H9 (cell line): ENCODE measurements at regions not wholly inside any gene's neighbourhood (a gene's known extent, or its start where the extent isn't known, plus 50 kb on each side); places are given as distances from the start of the nearest gene placed in this dataset.

Source experiments
- DNase-seq: peaks from one replicate; pipeline ENCODE4 v3.0.0-alpha.2; 2017
- H2AFZ ChIP-seq: one replicate; pipeline ENCODE4 v1.6.1; 2013; ENCODE audit warnings: mild to moderate bottlenecking, low read length, control low read depth, moderate library complexity
- H2AK5ac ChIP-seq: 2 replicates; pipeline ENCODE4 v1.6.1; 2013; ENCODE audit warnings: low read length, control low read depth, mixed read lengths; ENCODE audit not compliant: insufficient read length
- H2BK120ac ChIP-seq: one replicate; pipeline ENCODE4 v1.6.1; 2013; ENCODE audit warnings: low read depth, mild to moderate bottlenecking, low read length, control low read depth, inconsistent platforms; ENCODE audit not compliant: poor library complexity, severe bottlenecking
- H2BK12ac ChIP-seq: 2 replicates; pipeline ENCODE4 v1.6.1; 2013; ENCODE audit warnings: low read length, control low read depth, mixed read lengths, low read depth; ENCODE audit not compliant: insufficient read length
- H2BK15ac ChIP-seq: 2 replicates; pipeline ENCODE4 v1.6.1; 2013; ENCODE audit warnings: low read depth, low read length, control low read depth
- H2BK20ac ChIP-seq: one replicate; pipeline ENCODE4 v1.6.1; 2013; ENCODE audit warnings: low read depth, mild to moderate bottlenecking, low read length, control low read depth, inconsistent platforms; ENCODE audit not compliant: poor library complexity, severe bottlenecking
- H2BK5ac ChIP-seq: 2 replicates; pipeline ENCODE4 v1.6.1; 2013; ENCODE audit warnings: low read length, control low read depth, mixed read lengths; ENCODE audit not compliant: insufficient read length
- H3K14ac ChIP-seq: 2 replicates; pipeline ENCODE4 v1.6.1; 2013; ENCODE audit warnings: low read length, control low read depth; ENCODE audit not compliant: insufficient read depth
- H3K18ac ChIP-seq: 2 replicates; pipeline ENCODE4 v1.6.1; 2013; ENCODE audit warnings: low read depth, mild to moderate bottlenecking, mixed read lengths, low read length, control low read depth; ENCODE audit not compliant: insufficient read length
- H3K23ac ChIP-seq: 2 replicates; pipeline ENCODE4 v1.6.1; 2013; ENCODE audit warnings: low read length, control low read depth, mixed read lengths, low read depth; ENCODE audit not compliant: insufficient read length
- H3K23me2 ChIP-seq: 2 replicates; pipeline ENCODE4 v1.6.1; 2013; ENCODE audit warnings: low read depth, mild to moderate bottlenecking, mixed read lengths, low read length, control low read depth; ENCODE audit not compliant: insufficient read length, poor library complexity, severe bottlenecking
- H3K27ac ChIP-seq: 2 replicates; pipeline ENCODE4 v1.5.1; 2013; ENCODE audit warnings: low read length, control low read depth, mixed read lengths, low read depth; ENCODE audit not compliant: insufficient read length
- H3K27me3 ChIP-seq: 2 replicates; pipeline ENCODE4 v1.6.1; 2013; ENCODE audit warnings: low read length, control low read depth, inconsistent platforms; ENCODE audit not compliant: insufficient read depth
- H3K4ac ChIP-seq: 2 replicates; pipeline ENCODE4 v1.6.1; 2013; ENCODE audit warnings: low read depth, mild to moderate bottlenecking, control low read depth, inconsistent platforms, low read length, moderate library complexity
- H3K4me1 ChIP-seq: 2 replicates; pipeline ENCODE4 v1.6.1; 2013; ENCODE audit warnings: low read length, control low read depth, inconsistent platforms; ENCODE audit not compliant: insufficient read depth
- H3K4me2 ChIP-seq: 2 replicates; pipeline ENCODE4 v1.6.1; 2013; ENCODE audit warnings: low read length, control low read depth, mixed read lengths; ENCODE audit not compliant: insufficient read length, insufficient read depth
- H3K56ac ChIP-seq: 2 replicates; pipeline ENCODE4 v1.6.1; 2013; ENCODE audit warnings: low read depth, mild to moderate bottlenecking, mixed read lengths, low read length, control low read depth; ENCODE audit not compliant: insufficient read length
- H3K79me1 ChIP-seq: 2 replicates; pipeline ENCODE4 v1.6.1; 2013; ENCODE audit warnings: low read depth, mild to moderate bottlenecking, moderate library complexity, low read length, control low read depth, inconsistent platforms; ENCODE audit not compliant: insufficient read depth, poor library complexity, severe bottlenecking
- H3K79me2 ChIP-seq: 2 replicates; pipeline ENCODE4 v1.6.1; 2013; ENCODE audit warnings: low read length, control low read depth, inconsistent platforms; ENCODE audit not compliant: insufficient read depth
- H3K9ac ChIP-seq: 2 replicates; pipeline ENCODE4 v1.6.1; 2013; ENCODE audit warnings: low read length, control low read depth, mixed read lengths; ENCODE audit not compliant: insufficient read length; ENCODE audit errors: extremely low read depth
- H3K9me3 ChIP-seq: one replicate; pipeline ENCODE4 v1.6.1; 2013; ENCODE audit warnings: low read depth, low read length, inconsistent platforms; ENCODE audit not compliant: control insufficient read depth
- H3T11ph ChIP-seq: one replicate; pipeline ENCODE4 v1.6.1; 2013; ENCODE audit warnings: mild to moderate bottlenecking, low read length, control low read depth, inconsistent platforms
- H4K20me1 ChIP-seq: one replicate; pipeline ENCODE4 v1.6.1; 2013; ENCODE audit not compliant: control insufficient read depth, insufficient read length, insufficient read depth
- H4K5ac ChIP-seq: 2 replicates; pipeline ENCODE4 v1.6.1; 2013; ENCODE audit warnings: low read depth, mild to moderate bottlenecking, mixed read lengths, low read length, control low read depth; ENCODE audit not compliant: insufficient read length
- H4K8ac ChIP-seq: replicated peaks from 2 replicates; pipeline ENCODE4 v1.6.1; 2013; ENCODE audit warnings: low read length, control low read depth, mixed read lengths, low read depth; ENCODE audit not compliant: insufficient read length
- H4K91ac ChIP-seq: 2 replicates; pipeline ENCODE4 v1.6.1; 2013; ENCODE audit warnings: low read depth, mild to moderate bottlenecking, moderate library complexity, mixed read lengths, low read length, control low read depth; ENCODE audit not compliant: insufficient read length
- H3K27ac Mint-ChIP-seq, 3 experiments: 2 replicates in 2 of 3; 3 replicates in 1 of 3; pipeline ENCODE4 v1.8.0; 2020 to 2021; ENCODE audit warnings: mixed read lengths in 3 of 3, mild to moderate bottlenecking in 1 of 3, moderate library complexity in 1 of 3
- H3K27me3 Mint-ChIP-seq: 2 replicates; pipeline ENCODE4 v1.8.0; 2021; ENCODE audit warnings: low read depth, mild to moderate bottlenecking, moderate library complexity, mixed read lengths
- H3K36me3 Mint-ChIP-seq, 3 experiments: 2 replicates in 2 of 3; 3 replicates in 1 of 3; pipeline ENCODE4 v1.8.0; 2020 to 2021; ENCODE audit warnings: low read depth in 3 of 3, mixed read lengths in 3 of 3; ENCODE audit not compliant: insufficient read depth in 1 of 3
- H3K4me1 Mint-ChIP-seq, 2 experiments: 2 replicates each; pipeline ENCODE4 v1.8.0; 2020; ENCODE audit warnings: mixed read lengths in 2 of 2
- H3K4me3 Mint-ChIP-seq, 2 experiments: 2 replicates in 1 of 2; 3 replicates in 1 of 2; pipeline ENCODE4 v1.8.0; 2020 to 2021; ENCODE audit warnings: mild to moderate bottlenecking in 2 of 2, mixed read lengths in 2 of 2, moderate library complexity in 1 of 2
- H3K9me3 Mint-ChIP-seq, 2 experiments: 2 replicates in 1 of 2; 3 replicates in 1 of 2; pipeline ENCODE4 v1.8.0; 2020; ENCODE audit warnings: mild to moderate bottlenecking in 2 of 2, mixed read lengths in 2 of 2, moderate library complexity in 1 of 2
- WGBS: extraction: QIAGEN DNeasy Blood & Tissue Kit; methylation state at CpG from one replicate; pipeline ENCODE4 v1.1.7; 2013; ENCODE audit warnings: missing lambda C conversion rate, low lambda C conversion rate, mixed read lengths; ENCODE audit not compliant: insufficient read length; ENCODE audit errors: extremely low coverage; 5-methylcytosine and 5-hydroxymethylcytosine counted together
- TF ChIP-seq, protein P1 (sequence below): fragments of 200-600 bp; sonication (generic); conservative IDR thresholded peaks from 3 replicates; pipeline ENCODE4 v1.8.0; 2021; ENCODE audit warnings: antibody characterized with exemption, mild to moderate bottlenecking

DNA sequence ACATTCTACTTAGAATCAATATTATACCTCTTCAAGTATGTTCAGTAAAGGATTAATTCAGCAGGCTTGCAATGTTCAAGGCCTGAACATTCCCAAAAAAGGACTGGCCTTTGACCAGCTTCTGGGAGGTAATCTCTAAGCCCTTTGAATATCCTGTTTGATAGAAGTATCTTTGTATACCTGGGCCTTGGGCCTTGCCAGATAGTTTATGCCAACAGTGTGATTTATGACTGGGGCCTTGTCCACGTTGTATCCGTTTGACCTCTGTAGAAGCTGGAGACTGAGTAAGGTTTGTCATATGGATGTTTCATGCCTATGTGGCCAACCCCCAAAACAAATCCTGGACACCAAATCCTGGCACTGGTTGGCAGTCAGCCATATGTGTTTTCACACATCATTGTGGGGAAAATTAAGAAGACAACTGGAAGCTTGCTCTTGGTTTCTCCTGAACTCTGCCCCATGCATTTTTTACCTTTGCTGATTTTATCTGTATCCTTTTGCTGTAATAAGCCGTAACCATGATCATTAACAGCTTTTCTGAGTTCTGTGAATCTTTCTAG is 92.1 kb downstream of the RMI1 start:
- no peaks in the 10 kb centered on the region for H3K79me2 ChIP-seq
- no peak for DNase-seq
- Mint-ChIP-seq H3K4me1 (no peaks in the 10 kb centered on the region), H3K9me3 (no peaks in the 10 kb centered on the region), H3K36me3 (0 out of 7 replicates have a peak, but pooled peaks cover 0 to under 1% (median 0%) of the 10 kb centered on the region in 3 experiments), H3K4me3 (no peak overlapping the region), H3K27ac (no peak overlapping the region), H3K27me3 (no peaks in the 10 kb centered on the region)
- H4K8ac ChIP-seq, result no peak overlapping the region
- no peaks in the 10 kb centered on the region for H3K4me1 ChIP-seq
- no peaks in the 10 kb centered on the region for H3K23me2 ChIP-seq
- H2AFZ ChIP-seq, result no peak overlapping the region
- H3K79me1 ChIP-seq, result no peaks in the 10 kb centered on the region
- no peak overlapping the region for H3T11ph ChIP-seq
- no peaks in the 10 kb centered on the region for H3K9me3 ChIP-seq
- no peaks in the 10 kb centered on the region for H3K27me3 ChIP-seq
- no peak overlapping the region for H3K56ac ChIP-seq
- no peak overlapping the region for H2BK20ac ChIP-seq
- H3K4me2 ChIP-seq, result no peak overlapping the region
- H2BK5ac ChIP-seq, result no peak overlapping the region
- WGBS, result no CpG with 5 or more reads among the region's 3 CpGs
- no peak overlapping the region for H2BK12ac ChIP-seq
- no peak overlapping the region for H3K14ac ChIP-seq
- H4K20me1 ChIP-seq, result no peaks in the 10 kb centered on the region
- H3K23ac ChIP-seq, result no peak overlapping the region
- H2BK120ac ChIP-seq, result no peak overlapping the region
- H4K5ac ChIP-seq, result no peak overlapping the region
- H3K27ac ChIP-seq, result no peak overlapping the region
- no peak overlapping the region for H2AK5ac ChIP-seq
- H3K18ac ChIP-seq, result no peak overlapping the region
- no peak overlapping the region for H3K4ac ChIP-seq
- TF ChIP-seq, protein P1, sequence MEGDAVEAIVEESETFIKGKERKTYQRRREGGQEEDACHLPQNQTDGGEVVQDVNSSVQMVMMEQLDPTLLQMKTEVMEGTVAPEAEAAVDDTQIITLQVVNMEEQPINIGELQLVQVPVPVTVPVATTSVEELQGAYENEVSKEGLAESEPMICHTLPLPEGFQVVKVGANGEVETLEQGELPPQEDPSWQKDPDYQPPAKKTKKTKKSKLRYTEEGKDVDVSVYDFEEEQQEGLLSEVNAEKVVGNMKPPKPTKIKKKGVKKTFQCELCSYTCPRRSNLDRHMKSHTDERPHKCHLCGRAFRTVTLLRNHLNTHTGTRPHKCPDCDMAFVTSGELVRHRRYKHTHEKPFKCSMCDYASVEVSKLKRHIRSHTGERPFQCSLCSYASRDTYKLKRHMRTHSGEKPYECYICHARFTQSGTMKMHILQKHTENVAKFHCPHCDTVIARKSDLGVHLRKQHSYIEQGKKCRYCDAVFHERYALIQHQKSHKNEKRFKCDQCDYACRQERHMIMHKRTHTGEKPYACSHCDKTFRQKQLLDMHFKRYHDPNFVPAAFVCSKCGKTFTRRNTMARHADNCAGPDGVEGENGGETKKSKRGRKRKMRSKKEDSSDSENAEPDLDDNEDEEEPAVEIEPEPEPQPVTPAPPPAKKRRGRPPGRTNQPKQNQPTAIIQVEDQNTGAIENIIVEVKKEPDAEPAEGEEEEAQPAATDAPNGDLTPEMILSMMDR, result no peak
- no peak overlapping the region for H4K91ac ChIP-seq
- H2BK15ac ChIP-seq, result no peak overlapping the region
- no peak overlapping the region for H3K9ac ChIP-seq
